ENCODE measurements at regions not wholly inside any gene's neighbourhood (a gene's known extent, or its start where the extent isn't known, plus 50 kb on each side); places are given as distances from the start of the nearest gene placed in this dataset.

DNA sequence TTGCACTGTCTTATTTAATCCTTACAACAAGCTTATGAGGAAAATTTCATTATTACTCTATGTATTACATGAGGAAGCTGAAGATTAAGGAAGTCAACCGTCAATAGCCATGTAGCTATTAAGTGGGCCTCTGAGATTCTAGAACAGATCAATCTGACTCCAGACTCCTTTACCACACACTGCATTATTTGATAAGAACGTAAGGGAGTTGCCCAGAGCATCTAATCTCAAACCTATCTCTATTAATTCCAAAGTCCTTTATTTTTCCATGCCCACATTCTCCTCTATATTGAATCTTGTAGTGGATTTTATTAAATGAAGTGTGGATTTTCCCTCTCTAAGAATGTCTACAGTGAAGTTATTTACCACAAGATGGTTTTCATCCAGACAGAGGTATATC, 118.2 kb upstream of the MTAP start:
- DNase-seq (ENCODE audit: low spot score) (no peak), ATAC-seq (no peak), FAIRE-seq (no peak)
- H2AFZ ChIP-seq (ENCODE audit: low read length) = no peak overlapping the region
- no peaks in the 10 kb centered on the region for H3K27me3 ChIP-seq (ENCODE audit: control insufficient read depth in 1 of 2, insufficient read depth in 2 of 2, low read length in 2 of 2)
- BruUV-seq (replicated peaks) = no TSS peak
- CTCF ChIA-PET (ENCODE audit: low intra/inter-chr PET ratio, low total read pairs) = no interaction called here
- no peak overlapping the region for H3K4me2 ChIP-seq (ENCODE audit: low read depth, low read length)
- intact Hi-C loops (cut with micrococcal nuclease; ENCODE audit: unreplicated experiment) (no loop called here), in situ Hi-C loops (cut with HindIII; ENCODE audit: extremely low pct_ligation_motif_present, low pct_unique_long_range_greater_than_20kb) (no loop called here)
- POLR2A ChIA-PET = no interaction called here
- TF ChIP-seq SMYD3 (CRISPR knock-in tag; IDR thresholded peaks at IDR 0.05) (no peak), ZNF816 (CRISPR knock-in tag; IDR thresholded peaks at IDR 0.05; ENCODE audit: borderline replicate concordance) (no peak), ZNF609 (CRISPR knock-in tag; IDR thresholded peaks at IDR 0.05; ENCODE audit: borderline replicate concordance) (no peak), NBN (conservative IDR thresholded peaks at IDR 0.05) (no peak), NCOA2 (CRISPR knock-in tag; IDR thresholded peaks at IDR 0.05) (no peak), NFKBIZ (CRISPR knock-in tag; IDR thresholded peaks at IDR 0.05) (no peak), KLF11 (CRISPR knock-in tag; IDR thresholded peaks at IDR 0.05) (no peak), NFYB (CRISPR knock-in tag; IDR thresholded peaks at IDR 0.05) (no peak)
- TF ChIP-seq, protein P1, sequence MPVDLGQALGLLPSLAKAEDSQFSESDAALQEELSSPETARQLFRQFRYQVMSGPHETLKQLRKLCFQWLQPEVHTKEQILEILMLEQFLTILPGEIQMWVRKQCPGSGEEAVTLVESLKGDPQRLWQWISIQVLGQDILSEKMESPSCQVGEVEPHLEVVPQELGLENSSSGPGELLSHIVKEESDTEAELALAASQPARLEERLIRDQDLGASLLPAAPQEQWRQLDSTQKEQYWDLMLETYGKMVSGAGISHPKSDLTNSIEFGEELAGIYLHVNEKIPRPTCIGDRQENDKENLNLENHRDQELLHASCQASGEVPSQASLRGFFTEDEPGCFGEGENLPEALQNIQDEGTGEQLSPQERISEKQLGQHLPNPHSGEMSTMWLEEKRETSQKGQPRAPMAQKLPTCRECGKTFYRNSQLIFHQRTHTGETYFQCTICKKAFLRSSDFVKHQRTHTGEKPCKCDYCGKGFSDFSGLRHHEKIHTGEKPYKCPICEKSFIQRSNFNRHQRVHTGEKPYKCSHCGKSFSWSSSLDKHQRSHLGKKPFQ (CRISPR knock-in tag; IDR thresholded peaks at IDR 0.05; ENCODE audit: insufficient replicate concordance) = no peak
- TF ChIP-seq, protein P2, sequence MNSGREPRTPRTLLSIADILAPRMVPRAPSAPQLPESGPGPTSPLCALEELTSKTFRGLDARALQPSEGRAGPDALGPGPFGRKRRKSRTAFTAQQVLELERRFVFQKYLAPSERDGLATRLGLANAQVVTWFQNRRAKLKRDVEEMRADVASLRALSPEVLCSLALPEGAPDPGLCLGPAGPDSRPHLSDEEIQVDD (CRISPR knock-in tag; IDR thresholded peaks at IDR 0.05; ENCODE audit: borderline replicate concordance) = no peak
- H3K4me1 ChIP-seq (ENCODE audit: insufficient read depth, low read length) = no peaks in the 10 kb centered on the region
- 12% methylated on average over 2 of the region's 2 CpGs for WGBS (ENCODE audit: low lambda C conversion rate)
- H3K79me2 ChIP-seq (ENCODE audit: insufficient read depth, low read length) = no peaks in the 10 kb centered on the region
- no peak overlapping the region for H3K4me3 ChIP-seq (replicated peaks in 1 of 3; ENCODE audit: insufficient read depth in 1 of 3, low read depth in 2 of 3, low read length in 3 of 3)
- no peaks in the 10 kb centered on the region for H4K20me1 ChIP-seq (ENCODE audit: insufficient read depth, low read length)
- no peaks in the 10 kb centered on the region for H3K9me3 ChIP-seq (ENCODE audit: low read length)
- H3K36me3 ChIP-seq (replicated peaks in 1 of 2; ENCODE audit: control insufficient read depth in 1 of 2, insufficient read depth in 2 of 2, low read length in 2 of 2) = no peaks in the 10 kb centered on the region
- H3K27ac ChIP-seq (ENCODE audit: extremely low read length, insufficient read depth, low read length) = no peak overlapping the region
- H3K9ac ChIP-seq (ENCODE audit: insufficient read depth, low read depth, low read length) = no peak overlapping the region

Data from HepG2 (cell line).